IMR-90 (cell line): ENCODE measurements at regions not wholly inside any gene's neighbourhood (a gene's known extent, or its start where the extent isn't known, plus 50 kb on each side); places are given as distances from the start of the nearest gene placed in this dataset.

Source experiments
- ATAC-seq: fragments of 200-7000 bp; cut with Tn5 transposase; 2 replicates; pipeline ENCODE4 v1.9.1; 2020; ENCODE audit warnings: low read depth, mild to moderate bottlenecking, moderate library complexity
- BruUV-seq: library from RNA; stranded (reverse); fragments of 400-500 nt; replicated peaks from 2 replicates; lab custom pipeline; 2021; lab: Mats Ljungman, UMichigan
- CTCF ChIA-PET: fragments of 300-600 bp; formaldehyde crosslinking; extraction: SDS; loops from one replicate; lab custom pipeline; 2021; ENCODE audit warnings: antibody characterized with exemption; lab: Yijun Ruan, JAX
- POLR2A ChIA-PET: fragments of 300-600 bp; sonication (Branson Sonifier 250); formaldehyde crosslinking; loops from one replicate; lab custom pipeline; 2022; ENCODE audit warnings: antibody characterized with exemption; ENCODE audit not compliant: unreplicated experiment; lab: Charles Lee
- DNase-seq: peaks from one replicate; pipeline ENCODE4 v3.0.0; 2013
- H2AFZ ChIP-seq: replicated peaks from 2 replicates; pipeline ENCODE3; 2013; ENCODE audit warnings: low read length, mild to moderate bottlenecking; ENCODE audit not compliant: poor library complexity
- H2AK5ac ChIP-seq: 2 replicates; pipeline ENCODE4 v1.6.1; 2013; ENCODE audit warnings: low read depth, low read length, inconsistent platforms
- H2AK9ac ChIP-seq: replicated peaks from 2 replicates; pipeline ENCODE3; 2013; ENCODE audit warnings: mild to moderate bottlenecking, low read depth, low read length, moderate library complexity; ENCODE audit not compliant: poor library complexity
- H2BK120ac ChIP-seq: 2 replicates; pipeline ENCODE4 v1.6.1; 2013; ENCODE audit warnings: low read depth, low read length, inconsistent platforms
- H2BK15ac ChIP-seq: 3 replicates; pipeline ENCODE4 v1.6.1; 2013; ENCODE audit warnings: low read depth, low read length, inconsistent platforms
- H2BK20ac ChIP-seq: 2 replicates; pipeline ENCODE4 v1.6.1; 2013; ENCODE audit warnings: low read depth, mild to moderate bottlenecking, inconsistent platforms, low read length, moderate library complexity
- H2BK5ac ChIP-seq: 2 replicates; pipeline ENCODE4 v1.6.1; 2013; ENCODE audit warnings: mild to moderate bottlenecking, low read depth, low read length, inconsistent platforms; ENCODE audit not compliant: poor library complexity, severe bottlenecking
- H3K14ac ChIP-seq: replicated peaks from 2 replicates; pipeline ENCODE4 v1.6.1; 2013; ENCODE audit warnings: low read depth, low read length, inconsistent platforms
- H3K18ac ChIP-seq: 2 replicates; pipeline ENCODE4 v1.6.1; 2013; ENCODE audit warnings: low read depth, low read length, control low read depth
- H3K23ac ChIP-seq: 2 replicates; pipeline ENCODE4 v1.6.1; 2013; ENCODE audit warnings: low read depth, low read length, inconsistent platforms
- H3K27ac ChIP-seq: 2 replicates; pipeline ENCODE4 v1.5.1; 2013; ENCODE audit warnings: mild to moderate bottlenecking, control low read depth, low read length; ENCODE audit not compliant: insufficient read depth
- H3K27me3 ChIP-seq: 2 replicates; pipeline ENCODE4 v1.6.1; 2013; ENCODE audit warnings: low read length; ENCODE audit not compliant: control insufficient read depth, insufficient read depth
- H3K36me3 ChIP-seq: 2 replicates; pipeline ENCODE4 v1.6.1; 2013; ENCODE audit warnings: low read length, mixed read lengths; ENCODE audit not compliant: control insufficient read depth, insufficient read depth
- H3K4ac ChIP-seq: 2 replicates; pipeline ENCODE4 v1.6.1; 2013; ENCODE audit warnings: low read depth, low read length, inconsistent platforms
- H3K4me1 ChIP-seq: 2 replicates; pipeline ENCODE4 v1.6.1; 2013; ENCODE audit warnings: low read length, mixed read lengths; ENCODE audit not compliant: control insufficient read depth, insufficient read depth
- H3K4me2 ChIP-seq: 2 replicates; pipeline ENCODE4 v1.6.1; 2013; ENCODE audit warnings: low read depth, mild to moderate bottlenecking, control low read depth, low read length, moderate library complexity
- H3K4me3 ChIP-seq: 2 replicates; pipeline ENCODE4 v1.5.1; 2013; ENCODE audit warnings: low read depth, mild to moderate bottlenecking, control low read depth, low read length, moderate library complexity; ENCODE audit not compliant: insufficient read depth
- H3K56ac ChIP-seq: 2 replicates; pipeline ENCODE4 v1.6.1; 2013; ENCODE audit warnings: low read length, inconsistent platforms; ENCODE audit not compliant: insufficient read depth; ENCODE audit errors: extremely low read depth
- H3K79me1 ChIP-seq, 2 experiments: 2 replicates each; pipeline ENCODE4 v1.6.1; 2013; ENCODE audit warnings: low read length in 2 of 2, inconsistent platforms in 1 of 2, low read depth in 1 of 2
- H3K9ac ChIP-seq: 2 replicates; pipeline ENCODE4 v1.6.1; 2013; ENCODE audit warnings: low read depth, low read length, control low read depth
- H3K9me1 ChIP-seq: 2 replicates; pipeline ENCODE4 v1.6.1; 2013; ENCODE audit warnings: low read length, inconsistent platforms; ENCODE audit not compliant: insufficient read depth
- H3K9me3 ChIP-seq: 2 replicates; pipeline ENCODE4 v1.6.1; 2013; ENCODE audit warnings: low read length; ENCODE audit not compliant: control insufficient read depth, insufficient read depth
- H4K20me1 ChIP-seq: 2 replicates; pipeline ENCODE4 v1.6.1; 2013; ENCODE audit warnings: low read length, inconsistent platforms; ENCODE audit not compliant: insufficient read depth
- H4K5ac ChIP-seq: 2 replicates; pipeline ENCODE4 v1.6.1; 2013; ENCODE audit warnings: mild to moderate bottlenecking, low read depth, low read length, control low read depth
- H4K8ac ChIP-seq, 2 experiments: 2 replicates each; pipeline ENCODE4 v1.6.1; 2013; ENCODE audit warnings: low read depth in 2 of 2, low read length in 2 of 2, control low read depth in 1 of 2, inconsistent platforms in 1 of 2
- H4K91ac ChIP-seq: 2 replicates; pipeline ENCODE4 v1.6.1; 2013; ENCODE audit warnings: low read depth, low read length, inconsistent platforms; ENCODE audit not compliant: insufficient read depth
- CEBPB ChIP-seq: IDR thresholded peaks from 2 replicates; pipeline ENCODE4 v1.6.1; 2012; ENCODE audit warnings: low read depth, low read length, improper control_type of control experiment
- CHD1 ChIP-seq: IDR thresholded peaks from 2 replicates; pipeline ENCODE4 v1.6.1; 2012; ENCODE audit warnings: low read depth, low read length, improper control_type of control experiment
- CTCF ChIP-seq: conservative IDR thresholded peaks from 2 replicates; pipeline ENCODE4 v1.5.1; 2012; ENCODE audit warnings: mild to moderate bottlenecking, low read depth, low read length, improper control_type of control experiment
- ELK1 ChIP-seq: fragments of 150-350 bp; IDR thresholded peaks from 2 replicates; pipeline ENCODE4 v1.6.1; 2016; ENCODE audit warnings: low read depth, mild to moderate bottlenecking, low read length, moderate library complexity, borderline replicate concordance
- FOS ChIP-seq: fragments of 150-350 bp; IDR thresholded peaks from 2 replicates; pipeline ENCODE4 v1.6.1; 2016; ENCODE audit warnings: low read depth, low read length
- MAFK ChIP-seq: IDR thresholded peaks from 2 replicates; pipeline ENCODE4 v1.6.1; 2012; ENCODE audit warnings: low read depth, low read length, improper control_type of control experiment
- MAZ ChIP-seq: IDR thresholded peaks from 2 replicates; pipeline ENCODE4 v1.6.1; 2012; ENCODE audit warnings: low read depth, mild to moderate bottlenecking, low read length, improper control_type of control experiment, moderate library complexity, borderline replicate concordance
- MXI1 ChIP-seq: IDR thresholded peaks from 2 replicates; pipeline ENCODE4 v1.6.1; 2012; ENCODE audit warnings: low read depth, mild to moderate bottlenecking, low read length, moderate library complexity, borderline replicate concordance
- NFE2L2 ChIP-seq: fragments of 150-350 bp; IDR thresholded peaks from 2 replicates; pipeline ENCODE4 v1.6.1; 2016; ENCODE audit warnings: low read depth, mild to moderate bottlenecking, low read length
- POLR2A ChIP-seq: IDR thresholded peaks from 2 replicates; pipeline ENCODE4 v1.6.1; 2012; ENCODE audit warnings: mild to moderate bottlenecking, low read depth, low read length
- RAD21 ChIP-seq: IDR thresholded peaks from 2 replicates; pipeline ENCODE4 v1.6.1; 2012; ENCODE audit warnings: low read length, improper control_type of control experiment
- RFX5 ChIP-seq: IDR thresholded peaks from 2 replicates; pipeline ENCODE4 v1.8.0; 2012; ENCODE audit warnings: low read depth, mild to moderate bottlenecking, low read length, moderate library complexity
- SMC3 ChIP-seq: fragments of 150-350 bp; IDR thresholded peaks from 2 replicates; pipeline ENCODE4 v1.6.1; 2016; ENCODE audit warnings: low read depth, mild to moderate bottlenecking, antibody characterized with exemption, low read length, moderate library complexity
- WGBS, 2 experiments: methylation state at CpG; one replicate each; pipeline versions ENCODE4 v1.1.5 to v1.1.7; 2013; ENCODE audit warnings: missing lambda C conversion rate in 2 of 2; ENCODE audit not compliant: insufficient read length in 1 of 2; ENCODE audit errors: extremely low coverage in 2 of 2; 5-methylcytosine and 5-hydroxymethylcytosine counted together
- dilution Hi-C: fragments of 300-500 bp; cut with HindIII; formaldehyde crosslinking; loops from one replicate; pipeline ENCODE4 v1.14.3; 2018; ENCODE audit warnings: low sequenced_read_pairs; ENCODE audit not compliant: unreplicated experiment
- in situ Hi-C: fragments of 300-500 bp; cut with MboI; formaldehyde crosslinking; loops from 3 replicates; pipeline ENCODE4 v1.14.3; 2019; ENCODE audit warnings: low sequenced_read_pairs, inconsistent platforms, mixed read lengths
- intact Hi-C: fragments of 100-400 bp; cut with micrococcal nuclease; formaldehyde crosslinking; loops from 2 replicates; pipeline ENCODE4 v1.10.0; 2022
- TF ChIP-seq, protein P1 (sequence below): fragments of 150-350 bp; IDR thresholded peaks from 2 replicates; pipeline ENCODE4 v1.6.1; 2017; ENCODE audit warnings: mild to moderate bottlenecking, antibody characterized with exemption, low read length, low read depth

DNA sequence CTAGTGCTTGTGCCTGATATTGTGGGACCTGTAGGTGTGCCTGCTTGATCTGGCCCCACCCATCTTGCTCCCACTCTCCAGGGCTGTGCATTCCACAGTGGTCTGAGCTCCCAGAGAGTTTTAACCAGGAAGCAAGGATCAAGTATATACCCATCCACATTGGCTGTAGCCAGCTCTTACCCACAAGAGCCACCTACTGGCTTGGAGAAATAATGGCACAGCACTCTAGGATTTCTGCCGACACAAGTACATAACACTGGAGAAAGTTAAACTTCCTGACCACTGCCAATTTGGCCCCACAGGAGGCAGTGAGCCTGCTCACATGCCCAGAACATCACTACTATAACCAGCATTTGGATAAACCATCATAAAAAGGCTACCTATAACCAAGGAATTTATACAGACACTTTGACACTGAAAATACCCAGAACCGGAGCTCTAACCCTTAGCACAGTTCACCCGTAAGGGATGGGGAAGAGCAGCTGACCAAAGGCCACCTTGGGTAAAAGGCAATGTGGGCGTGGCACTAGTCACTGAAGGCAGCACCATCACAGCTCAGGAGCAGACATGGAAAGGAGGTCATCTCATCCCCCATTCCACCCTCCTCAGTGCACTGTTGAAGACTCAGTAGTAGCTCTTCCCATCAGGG, 440.4 kb downstream of the BTBD3 start:
- DNase-seq (no peak), ATAC-seq (no peak)
- Histone ChIP-seq H3K14ac (no peak overlapping the region), H3K56ac (no peak overlapping the region), H4K91ac (no peak overlapping the region), H3K4me2 (no peak overlapping the region), H2AK5ac (no peak overlapping the region), H3K18ac (no peak overlapping the region), H3K9me1 (no peaks in the 10 kb centered on the region), H3K4me1 (no peaks in the 10 kb centered on the region), H3K23ac (no peak overlapping the region), H4K8ac (no peak overlapping the region), H3K27me3 (no peaks in the 10 kb centered on the region), H4K20me1 (no peaks in the 10 kb centered on the region), H3K36me3 (no peaks in the 10 kb centered on the region), H3K9me3 (peaks cover 11% of the 10 kb centered on the region; the same call in 1 of the 2 replicates), H3K4me3 (no peak overlapping the region), H2AFZ (no peak overlapping the region), H4K5ac (no peak overlapping the region), H3K27ac (no peak overlapping the region), H2BK5ac (no peak overlapping the region), H3K9ac (no peak overlapping the region), H2AK9ac (no peak overlapping the region), H2BK20ac (no peak overlapping the region), H3K79me1 (no peaks in the 10 kb centered on the region), H2BK120ac (no peak overlapping the region), H2BK15ac (no peak overlapping the region), H3K4ac (no peak overlapping the region)
- dilution Hi-C loops = no loop called here
- WGBS, 2 experiments = no CpG with 5 or more reads among the region's 4 CpGs
- in situ Hi-C loops = no loop called here
- TF ChIP-seq NFE2L2 = no peak
- no peak for TF ChIP-seq CTCF
- TF ChIP-seq MAZ = no peak
- no peak for TF ChIP-seq CEBPB
- TF ChIP-seq, protein P1, sequence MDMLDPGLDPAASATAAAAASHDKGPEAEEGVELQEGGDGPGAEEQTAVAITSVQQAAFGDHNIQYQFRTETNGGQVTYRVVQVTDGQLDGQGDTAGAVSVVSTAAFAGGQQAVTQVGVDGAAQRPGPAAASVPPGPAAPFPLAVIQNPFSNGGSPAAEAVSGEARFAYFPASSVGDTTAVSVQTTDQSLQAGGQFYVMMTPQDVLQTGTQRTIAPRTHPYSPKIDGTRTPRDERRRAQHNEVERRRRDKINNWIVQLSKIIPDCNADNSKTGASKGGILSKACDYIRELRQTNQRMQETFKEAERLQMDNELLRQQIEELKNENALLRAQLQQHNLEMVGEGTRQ = no peak
- TF ChIP-seq SMC3 = no peak
- TF ChIP-seq CHD1 = no peak
- no peak for TF ChIP-seq POLR2A
- no peak for TF ChIP-seq ELK1
- no peak for TF ChIP-seq RAD21
- TF ChIP-seq MXI1 = no peak
- TF ChIP-seq MAFK = no peak
- no peak for TF ChIP-seq RFX5
- TF ChIP-seq FOS = no peak
- no TSS peak for BruUV-seq
- ChIA-PET CTCF (no interaction called here), POLR2A (no interaction called here)
- intact Hi-C loops = no loop called here
